Prostate gland (tissue), 2 donors: ENCODE measurements at regions not wholly inside any gene's neighbourhood (a gene's known extent, or its start where the extent isn't known, plus 50 kb on each side); places are given as distances from the start of the nearest gene placed in this dataset.

Experiments
- CTCF ChIP-seq, 4 experiments: fragments of 200-600 bp in 2 of 4; fragments of 450-650 bp in 2 of 4; sonication (generic) in 2 of 4; IDR thresholded peaks; 1 replicate in 3 of 4; 2 replicates in 1 of 4; pipeline ENCODE4 v1.5.1; 2016 to 2019; ENCODE audit warnings: antibody characterized with exemption in 4 of 4, mild to moderate bottlenecking in 2 of 4, moderate library complexity in 2 of 4
- POLR2A ChIP-seq: fragments of 450-650 bp; IDR thresholded peaks from one replicate; pipeline ENCODE4 v1.6.1; 2016; ENCODE audit warnings: antibody characterized with exemption, mild to moderate bottlenecking

- TF ChIP-seq CTCF (IDR thresholded peaks at IDR 0.05) = no peak
- no peak for TF ChIP-seq POLR2A
These were observed 839.9 kb downstream of the LTN1 start for GRCh38 chr21:28152732-28153131.
